ENCODE measurements at regions not wholly inside any gene's neighbourhood (a gene's known extent, or its start where the extent isn't known, plus 50 kb on each side); places are given as distances from the start of the nearest gene placed in this dataset.

DNA sequence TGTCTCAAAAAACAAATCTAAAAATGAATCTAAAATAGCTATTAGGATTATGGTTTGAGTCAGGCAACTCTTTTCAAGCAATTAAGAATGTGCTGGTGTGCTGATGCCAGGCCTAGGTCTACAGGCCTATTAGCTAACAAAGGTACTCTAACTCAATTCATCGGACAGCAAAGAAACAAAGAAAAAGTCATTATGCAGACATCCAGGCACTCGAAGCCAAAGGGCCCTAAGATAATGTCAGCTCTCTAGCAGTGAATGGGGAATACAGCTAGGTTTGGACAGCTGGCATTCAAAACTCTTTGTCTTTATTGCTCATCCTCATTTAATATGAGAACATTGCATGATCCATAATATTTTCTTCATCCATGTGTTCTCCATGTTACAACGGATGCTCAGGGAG, 108.5 kb downstream of the TMEM114 start:
- no peaks in the 10 kb centered on the region for H3K27me3 Mint-ChIP-seq (ENCODE audit: low read depth)
- H3K4me1 Mint-ChIP-seq (ENCODE audit: low read depth), result no peaks in the 10 kb centered on the region
- H3K9me3 Mint-ChIP-seq, result no peaks in the 10 kb centered on the region
- DNase-seq (ENCODE audit: low spot score), result no peak
- no peak overlapping the region for H3K27ac Mint-ChIP-seq
- no peaks in the 10 kb centered on the region for H3K36me3 Mint-ChIP-seq (ENCODE audit: low read depth)
- no peak overlapping the region for H3K4me3 Mint-ChIP-seq

DNA sequence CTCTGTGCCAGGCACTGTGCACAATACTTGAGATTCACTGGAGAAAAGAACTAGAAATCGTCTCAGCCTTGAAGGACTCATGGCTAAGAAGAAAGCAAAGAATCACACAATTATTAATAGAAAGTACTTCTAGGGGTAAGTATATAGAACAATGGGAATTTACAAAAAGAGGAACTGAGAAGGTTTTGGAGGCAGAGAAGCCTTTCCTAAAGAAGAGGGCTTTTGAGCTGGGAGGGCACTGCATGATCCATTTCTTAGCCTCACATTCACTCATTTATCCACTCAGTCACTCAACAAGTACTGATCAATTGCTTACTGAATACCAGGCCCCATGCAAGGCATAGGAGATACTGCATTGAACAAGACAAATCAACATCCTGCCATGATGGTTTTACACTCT, 113.5 kb downstream of the TMEM114 start:
- DNase-seq (ENCODE audit: low spot score), result no peak
- H3K27ac Mint-ChIP-seq, result no peak overlapping the region
- no peaks in the 10 kb centered on the region for H3K27me3 Mint-ChIP-seq (ENCODE audit: low read depth)
- H3K4me3 Mint-ChIP-seq, result no peak overlapping the region
- H3K4me1 Mint-ChIP-seq (ENCODE audit: low read depth), result no peaks in the 10 kb centered on the region
- H3K9me3 Mint-ChIP-seq, result no peaks in the 10 kb centered on the region
- H3K36me3 Mint-ChIP-seq (ENCODE audit: low read depth), result no peaks in the 10 kb centered on the region

DNA sequence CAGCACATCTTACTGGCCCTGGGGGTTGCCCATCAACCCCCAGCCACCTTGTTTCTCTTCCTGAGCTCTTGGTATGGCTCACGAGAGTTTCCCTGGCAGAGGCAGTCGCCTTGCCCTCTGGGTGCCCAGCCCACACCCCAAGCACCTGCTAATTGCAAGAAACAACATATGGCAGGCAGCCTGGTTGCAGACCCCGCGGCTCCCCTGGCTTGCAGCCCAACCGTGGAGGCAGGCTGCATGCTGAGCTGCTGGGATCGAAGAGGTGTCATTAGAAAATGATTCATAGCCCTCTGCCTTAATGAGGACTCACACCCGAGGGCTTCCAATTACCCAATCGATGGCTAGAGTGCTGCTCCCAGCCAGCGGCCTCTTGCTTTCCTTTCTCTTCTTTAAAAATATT, 115.7 kb downstream of the TMEM114 start:
- Mint-ChIP-seq H3K9me3 (peaks cover 3% of the 10 kb centered on the region), H3K27me3 (ENCODE audit: low read depth) (no peaks in the 10 kb centered on the region), H3K36me3 (ENCODE audit: low read depth) (no peaks in the 10 kb centered on the region), H3K4me3 (no peak overlapping the region), H3K4me1 (ENCODE audit: low read depth) (no peaks in the 10 kb centered on the region), H3K27ac (no peak overlapping the region)
- DNase-seq (ENCODE audit: low spot score), result no peak

DNA sequence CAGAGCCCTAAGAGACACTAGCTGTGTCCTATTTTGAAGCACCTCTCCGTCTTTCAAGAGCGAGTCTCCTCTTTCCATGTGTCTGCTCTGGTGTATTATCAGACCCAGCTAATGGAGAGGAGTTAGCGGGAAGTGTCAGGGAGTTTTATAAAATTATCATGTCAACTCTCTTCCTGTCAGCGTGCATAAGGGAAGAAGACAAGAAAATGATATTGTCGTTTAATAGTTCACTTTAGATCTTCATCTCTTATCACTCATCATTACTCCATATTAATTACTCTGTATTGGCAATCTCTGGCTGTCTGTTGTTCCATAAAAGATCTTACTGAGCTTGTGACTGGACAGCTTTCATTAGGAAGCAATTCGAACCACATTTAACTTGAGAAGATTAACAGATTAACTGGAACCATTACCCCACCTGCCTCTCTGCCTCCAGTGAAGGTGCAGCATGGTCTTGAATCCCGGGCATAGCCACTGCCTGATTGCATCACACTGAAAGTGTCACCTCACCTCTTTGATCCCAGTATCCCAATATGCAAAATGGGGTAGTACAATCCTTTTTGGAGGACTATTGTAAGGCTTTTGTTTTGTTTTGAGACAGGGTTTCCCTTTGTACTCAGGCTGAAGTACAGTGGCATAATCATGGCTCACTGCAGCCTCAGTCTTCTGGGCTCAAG, 121.1 kb downstream of the TMEM114 start:
- H3K27me3 Mint-ChIP-seq (ENCODE audit: low read depth), result no peaks in the 10 kb centered on the region
- no peaks in the 10 kb centered on the region for H3K4me1 Mint-ChIP-seq (ENCODE audit: low read depth)
- H3K36me3 Mint-ChIP-seq (ENCODE audit: low read depth), result no peaks in the 10 kb centered on the region
- H3K9me3 Mint-ChIP-seq, result peaks cover 3% of the 10 kb centered on the region
- DNase-seq (ENCODE audit: low spot score), result no peak
- no peak overlapping the region for H3K27ac Mint-ChIP-seq
- no peak overlapping the region for H3K4me3 Mint-ChIP-seq

DNA sequence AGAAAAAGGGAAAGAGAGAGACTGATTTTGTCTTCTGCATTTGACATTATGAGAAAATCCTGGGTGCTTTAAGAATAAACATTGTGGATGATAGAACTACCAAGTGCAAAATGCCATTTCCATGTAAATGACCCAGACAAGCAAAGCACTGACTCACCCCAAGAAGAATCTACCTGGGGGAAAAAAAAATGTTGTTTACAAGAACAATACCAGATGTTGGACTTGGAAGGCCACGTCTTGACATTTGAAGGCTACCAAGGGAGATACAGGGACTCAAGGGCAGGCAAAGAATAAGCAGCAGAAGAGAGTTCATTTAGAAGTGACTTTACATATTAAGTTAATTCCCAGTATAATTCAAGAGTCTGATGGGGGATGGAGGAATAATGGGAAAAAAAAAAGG, 125.3 kb downstream of the TMEM114 start:
- Mint-ChIP-seq H3K27me3 (ENCODE audit: low read depth) (no peaks in the 10 kb centered on the region), H3K27ac (no peak overlapping the region)

DNA sequence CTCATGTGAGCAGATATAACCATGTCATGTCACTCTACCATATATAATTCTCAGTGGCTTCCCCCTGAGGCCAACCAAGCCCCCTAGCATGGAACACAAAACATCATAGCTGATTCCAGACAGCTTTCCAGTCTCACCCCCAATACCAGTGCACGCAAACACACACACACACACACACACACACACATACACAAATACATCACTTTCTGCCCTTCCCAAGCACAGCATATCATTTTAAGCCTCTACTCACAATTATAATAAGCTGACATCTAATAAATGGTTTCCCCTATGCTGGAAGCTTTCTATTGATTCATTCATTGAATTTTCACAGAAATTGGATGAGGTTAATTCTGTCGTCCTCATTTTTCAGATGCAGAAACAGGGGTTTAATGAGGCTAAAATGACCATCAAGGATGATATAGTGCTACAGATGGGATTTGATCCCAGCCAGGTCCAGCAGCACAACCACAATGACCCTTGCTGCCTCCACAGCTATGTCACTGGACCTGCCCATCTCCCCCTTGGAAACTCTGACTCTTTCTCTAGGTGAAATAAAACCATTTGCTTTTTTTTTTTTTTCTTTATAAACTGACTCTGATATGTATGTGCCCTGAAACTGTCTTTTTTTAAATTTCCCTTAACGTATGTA, 131.1 kb downstream of the TMEM114 start:
- Mint-ChIP-seq H3K27ac (no peak overlapping the region), H3K9me3 (peaks cover 9% of the 10 kb centered on the region), H3K27me3 (ENCODE audit: low read depth) (no peaks in the 10 kb centered on the region), H3K4me1 (ENCODE audit: low read depth) (no peaks in the 10 kb centered on the region), H3K36me3 (ENCODE audit: low read depth) (no peaks in the 10 kb centered on the region), H3K4me3 (no peak overlapping the region)
- no peak for DNase-seq (ENCODE audit: low spot score)

More for the DNA sequence above, 125.3 kb downstream of the TMEM114 start:
- H3K9me3 Mint-ChIP-seq, result no peaks in the 10 kb centered on the region
- H3K36me3 Mint-ChIP-seq (ENCODE audit: low read depth), result no peaks in the 10 kb centered on the region
- no peak for DNase-seq (ENCODE audit: low spot score)
- H3K4me1 Mint-ChIP-seq (ENCODE audit: low read depth), result no peaks in the 10 kb centered on the region
- no peak overlapping the region for H3K4me3 Mint-ChIP-seq

DNA sequence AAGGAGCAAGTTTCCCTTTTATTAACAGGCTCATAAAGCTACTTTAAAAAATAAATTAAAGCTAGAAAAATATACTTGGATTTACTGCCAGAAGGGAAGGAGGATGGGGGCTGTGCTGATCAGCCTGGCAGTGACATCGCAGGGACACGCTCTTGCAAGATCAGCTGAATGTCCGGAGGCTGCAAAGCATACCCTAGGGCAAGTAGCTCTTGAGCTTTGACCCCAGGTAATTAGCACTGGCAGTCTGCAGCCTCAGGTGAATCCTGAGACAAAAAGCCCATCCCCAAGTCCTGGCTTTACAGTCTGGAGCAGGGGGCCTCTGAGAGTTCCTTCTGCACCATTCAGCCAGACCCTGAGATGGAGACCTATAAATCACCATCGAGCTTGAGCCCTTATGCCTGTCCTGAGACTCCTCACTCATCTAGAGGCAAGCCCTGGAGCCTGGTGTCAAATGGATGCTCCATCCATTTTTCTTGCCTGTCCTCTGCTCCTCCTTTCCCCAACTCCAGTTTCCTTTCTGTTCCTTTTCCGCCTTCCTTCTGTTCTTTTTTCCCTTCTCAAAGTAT, 131.7 kb downstream of the TMEM114 start:
- no peaks in the 10 kb centered on the region for H3K36me3 Mint-ChIP-seq (ENCODE audit: low read depth)

DNA sequence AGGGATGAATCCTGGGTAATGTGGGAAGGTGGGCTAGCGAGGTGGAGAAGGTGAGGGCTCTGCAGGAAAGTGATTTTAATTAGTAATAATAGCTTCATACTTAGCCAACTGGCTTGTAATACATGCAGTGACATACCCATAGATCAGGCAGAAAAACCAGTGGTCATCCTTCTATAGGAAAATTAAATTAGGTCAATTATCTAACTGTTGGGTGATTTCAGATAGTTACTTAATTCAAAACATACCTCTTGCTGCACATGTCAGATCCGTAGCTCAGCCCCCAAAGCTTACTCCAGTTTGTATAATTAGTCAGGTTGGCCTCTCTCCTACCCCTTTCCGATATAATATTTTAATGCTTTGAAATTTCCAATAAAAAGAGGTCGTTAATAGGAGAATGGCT, 137.0 kb downstream of the TMEM114 start:
- Mint-ChIP-seq H3K27me3 (ENCODE audit: low read depth) (no peaks in the 10 kb centered on the region), H3K4me3 (no peak overlapping the region), H3K9me3 (peaks cover 9% of the 10 kb centered on the region), H3K36me3 (ENCODE audit: low read depth) (no peaks in the 10 kb centered on the region), H3K4me1 (ENCODE audit: low read depth) (no peaks in the 10 kb centered on the region), H3K27ac (no peak overlapping the region)
- no peak for DNase-seq (ENCODE audit: low spot score)

More for the DNA sequence above, 131.7 kb downstream of the TMEM114 start:
- Mint-ChIP-seq H3K4me3 (no peak overlapping the region), H3K27me3 (ENCODE audit: low read depth) (no peaks in the 10 kb centered on the region), H3K27ac (no peak overlapping the region), H3K4me1 (ENCODE audit: low read depth) (no peaks in the 10 kb centered on the region), H3K9me3 (peaks cover 9% of the 10 kb centered on the region)
- no peak for DNase-seq (ENCODE audit: low spot score)

DNA sequence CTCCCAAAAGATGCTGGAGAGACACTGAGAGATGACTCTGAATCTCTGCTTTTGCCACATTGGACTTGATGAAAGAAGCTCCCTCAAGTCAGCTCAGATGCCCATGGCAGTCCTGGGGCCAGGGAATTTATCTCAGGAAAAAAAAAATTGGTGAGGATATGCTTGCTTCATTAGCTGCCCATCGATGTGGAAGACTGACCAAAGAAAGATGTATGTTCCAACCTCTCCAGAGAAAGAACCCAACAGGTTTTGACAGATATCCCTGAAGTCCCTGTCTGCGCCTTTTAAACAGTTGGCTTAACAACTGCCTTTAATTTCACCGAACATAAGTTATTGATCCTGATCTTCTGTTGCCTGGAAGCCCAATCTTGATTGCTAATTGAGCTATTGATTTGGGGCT, 137.4 kb downstream of the TMEM114 start:
- Mint-ChIP-seq H3K4me3 (no peak overlapping the region), H3K4me1 (ENCODE audit: low read depth) (no peaks in the 10 kb centered on the region), H3K27me3 (ENCODE audit: low read depth) (no peaks in the 10 kb centered on the region), H3K9me3 (peaks cover 9% of the 10 kb centered on the region), H3K27ac (no peak overlapping the region), H3K36me3 (ENCODE audit: low read depth) (no peaks in the 10 kb centered on the region)
- DNase-seq (ENCODE audit: low spot score), result no peak

DNA sequence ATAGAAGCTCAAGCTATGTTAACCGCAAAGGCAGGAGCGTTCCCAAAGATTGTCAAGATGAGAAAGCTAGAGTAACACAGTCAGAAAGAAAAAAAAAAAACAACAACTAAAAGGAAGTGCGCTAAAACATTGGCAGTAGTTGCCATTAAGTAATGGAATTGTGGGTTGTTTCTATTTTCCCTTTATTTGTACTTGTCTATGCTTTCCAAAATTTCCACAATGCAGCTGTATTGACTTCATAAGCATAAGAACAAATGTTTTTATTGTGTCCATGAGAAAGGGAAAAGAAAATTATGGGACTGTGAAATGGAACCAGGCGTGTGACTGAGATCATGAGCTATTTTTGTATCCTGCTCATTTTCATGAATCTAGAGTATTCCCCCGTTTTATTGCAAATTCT, 153.4 kb downstream of the TMEM114 start:
- H3K27ac Mint-ChIP-seq, result no peak overlapping the region
- peaks cover 2% of the 10 kb centered on the region for H3K36me3 Mint-ChIP-seq (ENCODE audit: low read depth)
- H3K9me3 Mint-ChIP-seq, result peaks cover 3% of the 10 kb centered on the region
- no peaks in the 10 kb centered on the region for H3K4me1 Mint-ChIP-seq (ENCODE audit: low read depth)
- no peak for DNase-seq (ENCODE audit: low spot score)
- no peaks in the 10 kb centered on the region for H3K27me3 Mint-ChIP-seq (ENCODE audit: low read depth)
- no peak overlapping the region for H3K4me3 Mint-ChIP-seq

DNA sequence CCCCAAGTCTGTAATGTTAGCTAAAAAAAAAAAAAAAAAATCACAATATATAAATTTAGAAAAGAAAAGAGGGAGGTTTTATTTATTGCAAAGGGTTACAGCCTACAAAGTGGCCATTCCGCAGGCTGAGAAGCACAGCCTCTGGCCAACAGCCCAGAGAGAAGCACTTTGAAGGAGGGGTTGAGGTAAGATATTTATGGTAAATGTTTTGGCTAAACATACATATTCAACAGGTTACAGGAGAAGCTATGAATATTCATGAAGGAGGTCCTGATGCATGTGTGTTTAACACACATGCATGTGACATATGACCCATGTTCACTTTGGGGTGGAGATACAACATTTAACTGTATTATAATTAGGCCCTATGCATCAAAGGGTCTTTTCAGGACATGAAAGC, 158.5 kb downstream of the TMEM114 start:
- DNase-seq (ENCODE audit: low spot score), result no peak
- Mint-ChIP-seq H3K27me3 (ENCODE audit: low read depth) (no peaks in the 10 kb centered on the region), H3K4me3 (no peak overlapping the region), H3K9me3 (peaks cover 6% of the 10 kb centered on the region), H3K4me1 (ENCODE audit: low read depth) (no peaks in the 10 kb centered on the region), H3K27ac (no peak overlapping the region), H3K36me3 (ENCODE audit: low read depth) (no peaks in the 10 kb centered on the region)

DNA sequence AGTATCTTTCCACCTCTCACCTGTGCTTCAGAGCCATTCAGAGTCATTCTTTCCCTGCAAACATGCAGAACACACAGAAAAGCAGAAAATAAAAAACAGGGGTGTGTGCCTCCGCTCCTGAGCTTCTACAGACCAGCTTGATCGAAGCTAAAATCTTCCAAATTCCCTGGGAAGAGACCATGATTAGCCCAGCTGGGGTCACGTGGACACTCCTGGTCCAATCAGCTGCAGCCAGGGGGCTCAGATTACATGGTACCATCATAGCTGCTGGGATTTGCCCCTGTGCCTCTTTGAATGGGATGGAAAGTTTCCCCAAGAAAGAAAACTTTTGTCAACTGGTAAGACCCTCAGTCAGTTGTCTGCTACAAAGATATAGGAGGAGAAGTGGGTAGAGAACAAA, 159.9 kb downstream of the TMEM114 start:
- H3K27ac Mint-ChIP-seq, result no peak overlapping the region
- no peaks in the 10 kb centered on the region for H3K36me3 Mint-ChIP-seq (ENCODE audit: low read depth)
- no peaks in the 10 kb centered on the region for H3K4me1 Mint-ChIP-seq (ENCODE audit: low read depth)
- H3K27me3 Mint-ChIP-seq (ENCODE audit: low read depth), result no peaks in the 10 kb centered on the region
- no peak overlapping the region for H3K4me3 Mint-ChIP-seq
- peaks cover 10% of the 10 kb centered on the region for H3K9me3 Mint-ChIP-seq
- no peak for DNase-seq (ENCODE audit: low spot score)

DNA sequence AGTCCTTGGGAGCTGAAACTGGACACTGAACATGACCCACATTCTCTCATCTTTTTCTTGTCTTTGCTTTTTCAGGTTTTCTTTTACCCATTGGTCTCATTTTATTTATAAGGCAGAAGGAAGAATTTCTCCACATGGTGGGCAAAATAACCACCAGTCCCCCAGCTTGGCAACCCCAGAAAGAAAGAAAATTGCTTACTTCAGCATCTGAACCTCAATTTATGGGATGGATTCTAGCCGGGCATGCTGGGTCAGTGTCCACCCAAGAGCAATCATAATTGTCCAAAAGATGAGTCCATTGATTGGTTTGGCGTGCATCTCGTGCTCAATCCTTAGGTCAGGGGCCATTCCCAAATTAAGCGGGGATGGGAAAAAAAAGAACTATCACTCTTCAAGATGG, 163.7 kb downstream of the TMEM114 start:
- H3K27ac Mint-ChIP-seq, result no peak overlapping the region
- H3K36me3 Mint-ChIP-seq (ENCODE audit: low read depth), result no peaks in the 10 kb centered on the region
- H3K4me1 Mint-ChIP-seq (ENCODE audit: low read depth), result no peaks in the 10 kb centered on the region
- no peaks in the 10 kb centered on the region for H3K27me3 Mint-ChIP-seq (ENCODE audit: low read depth)
- H3K9me3 Mint-ChIP-seq, result peaks cover 7% of the 10 kb centered on the region
- DNase-seq (ENCODE audit: low spot score), result no peak
- no peak overlapping the region for H3K4me3 Mint-ChIP-seq

DNA sequence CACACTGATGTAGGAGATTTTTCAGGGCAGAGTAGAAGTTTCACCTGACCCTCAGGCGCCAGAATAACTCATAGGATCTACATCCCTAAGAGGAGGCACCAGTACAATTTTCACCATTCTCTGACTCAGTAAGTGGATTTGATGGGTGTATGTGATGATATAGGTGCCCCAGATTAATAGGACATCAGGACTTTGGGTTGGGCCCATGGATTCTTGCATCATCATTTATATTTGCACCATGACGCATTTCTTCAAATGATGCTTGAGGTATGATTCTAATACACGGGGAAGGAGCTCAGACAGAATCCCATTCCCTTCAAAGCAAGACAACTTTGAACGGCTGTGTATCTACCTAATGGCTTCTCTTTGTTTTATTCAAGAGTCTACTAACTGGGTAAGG, 173.2 kb downstream of the TMEM114 start:
- no peak for DNase-seq (ENCODE audit: low spot score)
- Mint-ChIP-seq H3K27ac (no peak overlapping the region), H3K9me3 (peaks cover 4% of the 10 kb centered on the region), H3K36me3 (ENCODE audit: low read depth) (no peaks in the 10 kb centered on the region), H3K4me1 (ENCODE audit: low read depth) (no peaks in the 10 kb centered on the region), H3K27me3 (ENCODE audit: low read depth) (no peaks in the 10 kb centered on the region), H3K4me3 (no peak overlapping the region)
